Panc1 (cell line): ENCODE measurements at regions not wholly inside any gene's neighbourhood (a gene's known extent, or its start where the extent isn't known, plus 50 kb on each side); places are given as distances from the start of the nearest gene placed in this dataset.

Source experiments
- ATAC-seq: fragments of 200-7000 bp; cut with Tn5 transposase; 2 replicates; pipeline ENCODE4 v1.9.1; 2020; ENCODE audit warnings: mild to moderate bottlenecking, moderate library complexity
- BruUV-seq: library from RNA; stranded (reverse); fragments of 400-500 nt; replicated peaks from 2 replicates; lab custom pipeline; 2021; lab: Mats Ljungman, UMichigan
- CTCF ChIA-PET: fragments of 300-600 bp; sonication (Branson Sonifier 250); formaldehyde crosslinking; loops from one replicate; lab custom pipeline; 2022; ENCODE audit warnings: antibody characterized with exemption; lab: Charles Lee
- POLR2A ChIA-PET: fragments of 300-600 bp; sonication (Branson Sonifier 250); formaldehyde crosslinking; loops from one replicate; lab custom pipeline; 2022; ENCODE audit warnings: antibody characterized with exemption; lab: Charles Lee
- DNase-seq: peaks from one replicate; pipeline ENCODE4 v3.0.0-alpha.2; 2010; ENCODE audit warnings: low read depth, low spot score
- H3K27ac ChIP-seq: 2 replicates; pipeline ENCODE4 v1.5.1; 2011; ENCODE audit warnings: mild to moderate bottlenecking, low read length, inconsistent platforms
- H3K27me3 ChIP-seq: fragments of 200-500 bp; sonication (Bioruptor generic); 2 replicates; pipeline ENCODE4 v1.6.0; 2014; ENCODE audit warnings: low read length, inconsistent platforms; ENCODE audit not compliant: control insufficient read depth, insufficient read depth
- H3K36me3 ChIP-seq: fragments of 200-500 bp; sonication (Bioruptor generic); 2 replicates; pipeline ENCODE4 v1.5.1; 2014; ENCODE audit warnings: inconsistent platforms, mild to moderate bottlenecking, low read length, moderate library complexity; ENCODE audit not compliant: control insufficient read depth, insufficient read depth
- H3K4me1 ChIP-seq: 2 replicates; pipeline ENCODE4 v1.5.1; 2011; ENCODE audit warnings: inconsistent platforms, mild to moderate bottlenecking, low read length, moderate library complexity; ENCODE audit not compliant: control insufficient read depth, insufficient read depth
- H3K4me3 ChIP-seq, 2 experiments: 2 replicates each; pipeline ENCODE4 v1.5.1; 2011 to 2012; ENCODE audit warnings: low read depth in 2 of 2, low read length in 2 of 2, mild to moderate bottlenecking in 2 of 2, inconsistent platforms in 1 of 2, moderate library complexity in 1 of 2
- H3K9me3 ChIP-seq: fragments of 200-500 bp; sonication (Bioruptor generic); 2 replicates; pipeline ENCODE4 v1.5.1; 2014; ENCODE audit warnings: low read depth, mild to moderate bottlenecking, inconsistent platforms, low read length, moderate library complexity; ENCODE audit not compliant: control insufficient read depth, insufficient read depth
- CTCF ChIP-seq: fragments of 450-650 bp; IDR thresholded peaks from 2 replicates; pipeline ENCODE4 v1.5.1; 2017; ENCODE audit warnings: mild to moderate bottlenecking
- POLR2AphosphoS5 ChIP-seq: IDR thresholded peaks from 2 replicates; pipeline ENCODE4 v1.6.1; 2012; ENCODE audit warnings: mild to moderate bottlenecking, low read depth, low read length, moderate library complexity
- SIN3A ChIP-seq: IDR thresholded peaks from 2 replicates; pipeline ENCODE4 v1.6.1; 2012; ENCODE audit warnings: low read depth, mild to moderate bottlenecking, low read length, moderate library complexity, borderline replicate concordance; ENCODE audit not compliant: insufficient read depth
- TCF7L2 ChIP-seq: IDR thresholded peaks from 2 replicates; pipeline ENCODE4 v1.6.1; 2011; ENCODE audit warnings: mild to moderate bottlenecking, low read depth, low read length, inconsistent platforms
- in situ Hi-C: cut with HindIII; loops from 2 replicates; pipeline ENCODE4 v1.10.0; 2016; ENCODE audit warnings: low sequenced_read_pairs, low pct_unique_long_range_greater_than_20kb
- intact Hi-C: fragments of 100-400 bp; cut with micrococcal nuclease; formaldehyde crosslinking; loops from one replicate; pipeline ENCODE4 v1.10.0; 2022; ENCODE audit not compliant: unreplicated experiment
- TF ChIP-seq, protein P1 (sequence below), 2 experiments: IDR thresholded peaks; 2 replicates each; pipeline ENCODE4 v1.6.1; 2011 to 2012; ENCODE audit warnings: low read depth in 2 of 2, control low read depth in 1 of 2, low read length in 1 of 2, mild to moderate bottlenecking in 1 of 2, moderate library complexity in 1 of 2; ENCODE audit not compliant: insufficient read depth in 1 of 2

- CTCF ChIA-PET = no interaction called here
- intact Hi-C loops = no loop called here
- Histone ChIP-seq H3K4me1 (no peaks in the 10 kb centered on the region), H3K36me3 (no peaks in the 10 kb centered on the region), H3K9me3 (no peaks in the 10 kb centered on the region), H3K27ac (no peak overlapping the region), H3K4me3 (no peak overlapping the region), H3K27me3 (no peaks in the 10 kb centered on the region)
- no peak for TF ChIP-seq SIN3A
- POLR2A ChIA-PET = no interaction called here
- DNase-seq (no peak), ATAC-seq (no peak)
- in situ Hi-C loops = no loop called here
- BruUV-seq = no TSS peak
Observed at GRCh38 chr12:88784166-88784565, 203.9 kb upstream of the KITLG start.

DNA sequence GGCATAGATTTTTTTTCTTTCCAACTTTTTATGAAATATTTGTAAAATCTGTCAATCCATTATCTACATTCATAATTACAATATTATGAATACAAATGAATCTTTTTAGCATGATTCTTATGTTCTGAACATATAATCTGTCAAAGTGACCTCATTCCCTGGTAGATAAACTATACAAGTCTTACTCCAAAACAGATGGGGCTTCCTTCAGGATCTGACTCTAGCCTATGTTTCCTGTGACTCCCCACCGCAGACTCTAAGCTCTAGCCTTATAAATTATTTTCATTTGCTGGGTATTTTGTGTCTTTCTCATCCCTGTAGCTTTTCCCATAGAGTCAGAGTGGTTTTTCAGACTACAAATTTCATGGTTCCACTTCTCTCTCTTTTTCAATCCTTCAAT is 202.1 kb upstream of the KITLG start:
- Histone ChIP-seq H3K27me3 (no peaks in the 10 kb centered on the region), H3K36me3 (no peaks in the 10 kb centered on the region), H3K9me3 (no peaks in the 10 kb centered on the region), H3K27ac (no peak overlapping the region), H3K4me3 (no peak overlapping the region), H3K4me1 (no peaks in the 10 kb centered on the region)
- BruUV-seq = no TSS peak
- ChIA-PET POLR2A (no interaction called here), CTCF (no interaction called here)
- TF ChIP-seq, protein P1, sequence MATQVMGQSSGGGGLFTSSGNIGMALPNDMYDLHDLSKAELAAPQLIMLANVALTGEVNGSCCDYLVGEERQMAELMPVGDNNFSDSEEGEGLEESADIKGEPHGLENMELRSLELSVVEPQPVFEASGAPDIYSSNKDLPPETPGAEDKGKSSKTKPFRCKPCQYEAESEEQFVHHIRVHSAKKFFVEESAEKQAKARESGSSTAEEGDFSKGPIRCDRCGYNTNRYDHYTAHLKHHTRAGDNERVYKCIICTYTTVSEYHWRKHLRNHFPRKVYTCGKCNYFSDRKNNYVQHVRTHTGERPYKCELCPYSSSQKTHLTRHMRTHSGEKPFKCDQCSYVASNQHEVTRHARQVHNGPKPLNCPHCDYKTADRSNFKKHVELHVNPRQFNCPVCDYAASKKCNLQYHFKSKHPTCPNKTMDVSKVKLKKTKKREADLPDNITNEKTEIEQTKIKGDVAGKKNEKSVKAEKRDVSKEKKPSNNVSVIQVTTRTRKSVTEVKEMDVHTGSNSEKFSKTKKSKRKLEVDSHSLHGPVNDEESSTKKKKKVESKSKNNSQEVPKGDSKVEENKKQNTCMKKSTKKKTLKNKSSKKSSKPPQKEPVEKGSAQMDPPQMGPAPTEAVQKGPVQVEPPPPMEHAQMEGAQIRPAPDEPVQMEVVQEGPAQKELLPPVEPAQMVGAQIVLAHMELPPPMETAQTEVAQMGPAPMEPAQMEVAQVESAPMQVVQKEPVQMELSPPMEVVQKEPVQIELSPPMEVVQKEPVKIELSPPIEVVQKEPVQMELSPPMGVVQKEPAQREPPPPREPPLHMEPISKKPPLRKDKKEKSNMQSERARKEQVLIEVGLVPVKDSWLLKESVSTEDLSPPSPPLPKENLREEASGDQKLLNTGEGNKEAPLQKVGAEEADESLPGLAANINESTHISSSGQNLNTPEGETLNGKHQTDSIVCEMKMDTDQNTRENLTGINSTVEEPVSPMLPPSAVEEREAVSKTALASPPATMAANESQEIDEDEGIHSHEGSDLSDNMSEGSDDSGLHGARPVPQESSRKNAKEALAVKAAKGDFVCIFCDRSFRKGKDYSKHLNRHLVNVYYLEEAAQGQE (IDR thresholded peaks at IDR 0.05; ENCODE audit: insufficient read depth in 1 of 2, low read depth in 2 of 2, low read length in 1 of 2) = no peak
- TF ChIP-seq POLR2AphosphoS5 (no peak), TCF7L2 (no peak)
- DNase-seq (no peak), ATAC-seq (no peak)
- intact Hi-C loops (no loop called here), in situ Hi-C loops (no loop called here)

- in situ Hi-C loops (no loop called here), intact Hi-C loops (no loop called here)
- Histone ChIP-seq H3K4me1 (no peaks in the 10 kb centered on the region), H3K36me3 (no peaks in the 10 kb centered on the region), H3K27ac (no peak overlapping the region), H3K27me3 (no peaks in the 10 kb centered on the region), H3K4me3 (no peak overlapping the region), H3K9me3 (no peaks in the 10 kb centered on the region)
- ChIA-PET POLR2A (no interaction called here), CTCF (no interaction called here)
- TF ChIP-seq POLR2AphosphoS5 (no peak), CTCF (no peak), TCF7L2 (no peak), SIN3A (no peak)
- TF ChIP-seq, protein P1 (IDR thresholded peaks at IDR 0.05; ENCODE audit: insufficient read depth in 1 of 2, low read depth in 2 of 2, low read length in 1 of 2) = no peak
- no TSS peak for BruUV-seq
- DNase-seq = no peak
- no peak for ATAC-seq
Observed at GRCh38 chr12:88781909-88782308, 201.6 kb upstream of the KITLG start.
